Nephron progenitor cell (in vitro differentiated cells): ENCODE measurements at regions not wholly inside any gene's neighbourhood (a gene's known extent, or its start where the extent isn't known, plus 50 kb on each side); places are given as distances from the start of the nearest gene placed in this dataset.

Experiments
- DNase-seq: peaks from one replicate; pipeline ENCODE4 v3.0.0; 2021
- H3K27ac Mint-ChIP-seq: 2 replicates; pipeline ENCODE4 v1.8.0; 2021; ENCODE audit warnings: mild to moderate bottlenecking, moderate library complexity, mixed read lengths
- H3K27me3 Mint-ChIP-seq: 2 replicates; pipeline ENCODE4 v1.8.0; 2021; ENCODE audit warnings: mild to moderate bottlenecking, low read depth, mixed read lengths; ENCODE audit not compliant: poor library complexity
- H3K36me3 Mint-ChIP-seq: 2 replicates; pipeline ENCODE4 v1.8.0; 2021; ENCODE audit warnings: low read depth, mixed read lengths
- H3K4me1 Mint-ChIP-seq: 2 replicates; pipeline ENCODE4 v1.8.0; 2021; ENCODE audit warnings: mixed read lengths
- H3K4me3 Mint-ChIP-seq: 2 replicates; pipeline ENCODE4 v1.8.0; 2021; ENCODE audit warnings: mild to moderate bottlenecking, moderate library complexity, mixed read lengths
- H3K9me3 Mint-ChIP-seq: 2 replicates; pipeline ENCODE4 v1.8.0; 2021; ENCODE audit warnings: mild to moderate bottlenecking, moderate library complexity, mixed read lengths
- CTCF ChIP-seq: fragments of 200-600 bp; sonication (generic); IDR thresholded peaks from 2 replicates; pipeline ENCODE4 v1.5.0; 2021; ENCODE audit warnings: antibody characterized with exemption

GRCh38 chr1:163531345-163531744 is 209.6 kb downstream of the NUF2 start:
- no peak overlapping the region for H3K4me3 Mint-ChIP-seq
- no peak for DNase-seq
- peaks cover 10% of the 10 kb centered on the region for H3K9me3 Mint-ChIP-seq
- TF ChIP-seq CTCF, result no peak
- H3K27me3 Mint-ChIP-seq, result peaks cover 3% of the 10 kb centered on the region
- peaks cover 3% of the 10 kb centered on the region for H3K4me1 Mint-ChIP-seq
- no peaks in the 10 kb centered on the region for H3K36me3 Mint-ChIP-seq
- H3K27ac Mint-ChIP-seq, result no peak overlapping the region

GRCh38 chr1:163535401-163535800 is 213.6 kb downstream of the NUF2 start:
- Mint-ChIP-seq H3K27ac (no peak overlapping the region), H3K27me3 (no peaks in the 10 kb centered on the region), H3K4me1 (peaks cover 5% of the 10 kb centered on the region), H3K9me3 (no peaks in the 10 kb centered on the region), H3K4me3 (no peak overlapping the region), H3K36me3 (no peaks in the 10 kb centered on the region)
- no peak for DNase-seq
- no peak for TF ChIP-seq CTCF

GRCh38 chr1:163535807-163536206 is 214.1 kb downstream of the NUF2 start:
- no peak overlapping the region for H3K4me3 Mint-ChIP-seq
- H3K9me3 Mint-ChIP-seq, result no peaks in the 10 kb centered on the region
- TF ChIP-seq CTCF, result peak; percentile 36
- H3K36me3 Mint-ChIP-seq, result no peaks in the 10 kb centered on the region
- H3K4me1 Mint-ChIP-seq, result peaks cover 5% of the 10 kb centered on the region
- H3K27me3 Mint-ChIP-seq, result no peaks in the 10 kb centered on the region
- H3K27ac Mint-ChIP-seq, result no peak overlapping the region
- DNase-seq, result no peak

GRCh38 chr1:163537809-163538208 is 216.1 kb downstream of the NUF2 start:
- no peak overlapping the region for H3K27ac Mint-ChIP-seq
- H3K27me3 Mint-ChIP-seq, result peaks cover 3% of the 10 kb centered on the region
- H3K9me3 Mint-ChIP-seq, result no peaks in the 10 kb centered on the region
- peaks cover 5% of the 10 kb centered on the region for H3K4me1 Mint-ChIP-seq
- H3K36me3 Mint-ChIP-seq, result no peaks in the 10 kb centered on the region
- DNase-seq, result no peak
- no peak for TF ChIP-seq CTCF
- H3K4me3 Mint-ChIP-seq, result no peak overlapping the region

- no peaks in the 10 kb centered on the region for H3K9me3 Mint-ChIP-seq
- no peak for DNase-seq
These were observed 216.9 kb downstream of the NUF2 start for GRCh38 chr1:163538667-163539066.

More at GRCh38 chr1:163538667-163539066, 216.9 kb downstream of the NUF2 start:
- peaks cover 5% of the 10 kb centered on the region for H3K4me1 Mint-ChIP-seq
- no peak overlapping the region for H3K4me3 Mint-ChIP-seq
- TF ChIP-seq CTCF, result no peak
- H3K27me3 Mint-ChIP-seq, result peaks cover 3% of the 10 kb centered on the region
- no peak overlapping the region for H3K27ac Mint-ChIP-seq
- no peaks in the 10 kb centered on the region for H3K36me3 Mint-ChIP-seq
